ENCODE measurements at regions not wholly inside any gene's neighbourhood (a gene's known extent, or its start where the extent isn't known, plus 50 kb on each side); places are given as distances from the start of the nearest gene placed in this dataset.

DNA sequence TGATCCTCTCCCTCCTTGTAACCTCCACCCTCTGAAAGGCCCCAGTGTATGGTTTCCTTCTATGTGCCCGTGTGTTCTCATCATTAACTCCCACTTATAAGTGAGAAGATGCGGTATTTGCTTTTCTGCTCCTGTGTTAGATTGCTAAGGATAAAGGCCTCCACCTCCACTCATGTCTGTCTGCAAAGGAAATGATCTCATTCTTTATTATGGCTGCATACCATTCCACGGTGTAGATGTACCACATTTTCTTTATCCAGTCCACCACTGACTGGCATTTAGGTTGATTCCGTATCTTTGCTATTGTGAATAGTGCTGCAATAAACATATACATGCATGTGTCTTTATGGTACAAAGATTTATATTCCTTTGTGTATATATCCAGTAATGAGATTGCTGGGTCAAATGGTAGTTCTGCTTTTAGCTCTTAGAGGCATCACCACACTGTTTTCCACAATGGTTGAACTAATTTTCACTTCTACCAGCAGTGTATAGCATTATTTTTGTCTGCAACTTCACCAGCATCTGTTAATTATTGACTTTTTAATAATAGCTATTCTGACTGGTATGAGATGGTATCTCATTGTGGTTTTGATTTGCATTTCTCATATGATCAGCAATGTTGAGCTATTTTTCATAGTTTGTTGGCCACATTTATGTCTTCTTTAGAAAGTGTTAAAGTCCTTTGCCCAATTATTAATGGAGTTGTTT lies 1030.9 kb downstream of the FSTL5 start:
- Histone ChIP-seq H3F3A (ENCODE audit: insufficient read depth, low read length, poor library complexity, severe bottlenecking) (no peaks in the 10 kb centered on the region), H3K9ac (ENCODE audit: low read length) (no peak overlapping the region), H3K36me3 (ENCODE audit: insufficient read depth, low read length) (no peaks in the 10 kb centered on the region), H3K4me2 (ENCODE audit: low read length) (no peak overlapping the region), H3K27ac (ENCODE audit: low read length) (no peak overlapping the region), H2AFZ (ENCODE audit: low read depth, low read length) (no peak overlapping the region), H4K20me1 (ENCODE audit: insufficient read depth) (no peaks in the 10 kb centered on the region), H3K9me2 (ENCODE audit: insufficient read depth, low read length) (no peaks in the 10 kb centered on the region), H3K4me3 (ENCODE audit: low read length) (no peak overlapping the region), H3K27me3 (ENCODE audit: insufficient read depth, low read depth, low read length) (no peaks in the 10 kb centered on the region), H3K79me2 (replicated peaks; ENCODE audit: insufficient read depth, low read length) (no peaks in the 10 kb centered on the region), H3K9me3 (ENCODE audit: low read length) (peaks cover 4% of the 10 kb centered on the region)
- TF ChIP-seq, protein P1, sequence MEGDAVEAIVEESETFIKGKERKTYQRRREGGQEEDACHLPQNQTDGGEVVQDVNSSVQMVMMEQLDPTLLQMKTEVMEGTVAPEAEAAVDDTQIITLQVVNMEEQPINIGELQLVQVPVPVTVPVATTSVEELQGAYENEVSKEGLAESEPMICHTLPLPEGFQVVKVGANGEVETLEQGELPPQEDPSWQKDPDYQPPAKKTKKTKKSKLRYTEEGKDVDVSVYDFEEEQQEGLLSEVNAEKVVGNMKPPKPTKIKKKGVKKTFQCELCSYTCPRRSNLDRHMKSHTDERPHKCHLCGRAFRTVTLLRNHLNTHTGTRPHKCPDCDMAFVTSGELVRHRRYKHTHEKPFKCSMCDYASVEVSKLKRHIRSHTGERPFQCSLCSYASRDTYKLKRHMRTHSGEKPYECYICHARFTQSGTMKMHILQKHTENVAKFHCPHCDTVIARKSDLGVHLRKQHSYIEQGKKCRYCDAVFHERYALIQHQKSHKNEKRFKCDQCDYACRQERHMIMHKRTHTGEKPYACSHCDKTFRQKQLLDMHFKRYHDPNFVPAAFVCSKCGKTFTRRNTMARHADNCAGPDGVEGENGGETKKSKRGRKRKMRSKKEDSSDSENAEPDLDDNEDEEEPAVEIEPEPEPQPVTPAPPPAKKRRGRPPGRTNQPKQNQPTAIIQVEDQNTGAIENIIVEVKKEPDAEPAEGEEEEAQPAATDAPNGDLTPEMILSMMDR (IDR thresholded peaks at IDR 0.05; ENCODE audit: poor library complexity, severe bottlenecking), result no peak
- TF ChIP-seq RAD21 (conservative IDR thresholded peaks at IDR 0.05) (no peak), EP300 (conservative IDR thresholded peaks at IDR 0.05; ENCODE audit: poor library complexity, severe bottlenecking) (no peak), MXI1 (conservative IDR thresholded peaks at IDR 0.05; ENCODE audit: poor library complexity, severe bottlenecking) (no peak), POLR2AphosphoS5 (IDR thresholded peaks at IDR 0.05) (no peak), EZH2 (IDR thresholded peaks at IDR 0.05; ENCODE audit: borderline replicate concordance, insufficient read depth, low read length, poor library complexity, severe bottlenecking) (no peak), SMC3 (conservative IDR thresholded peaks at IDR 0.05; ENCODE audit: poor library complexity) (no peak), TAF1 (IDR thresholded peaks at IDR 0.05; ENCODE audit: low read depth) (no peak)
- TF ChIP-seq, protein P2, sequence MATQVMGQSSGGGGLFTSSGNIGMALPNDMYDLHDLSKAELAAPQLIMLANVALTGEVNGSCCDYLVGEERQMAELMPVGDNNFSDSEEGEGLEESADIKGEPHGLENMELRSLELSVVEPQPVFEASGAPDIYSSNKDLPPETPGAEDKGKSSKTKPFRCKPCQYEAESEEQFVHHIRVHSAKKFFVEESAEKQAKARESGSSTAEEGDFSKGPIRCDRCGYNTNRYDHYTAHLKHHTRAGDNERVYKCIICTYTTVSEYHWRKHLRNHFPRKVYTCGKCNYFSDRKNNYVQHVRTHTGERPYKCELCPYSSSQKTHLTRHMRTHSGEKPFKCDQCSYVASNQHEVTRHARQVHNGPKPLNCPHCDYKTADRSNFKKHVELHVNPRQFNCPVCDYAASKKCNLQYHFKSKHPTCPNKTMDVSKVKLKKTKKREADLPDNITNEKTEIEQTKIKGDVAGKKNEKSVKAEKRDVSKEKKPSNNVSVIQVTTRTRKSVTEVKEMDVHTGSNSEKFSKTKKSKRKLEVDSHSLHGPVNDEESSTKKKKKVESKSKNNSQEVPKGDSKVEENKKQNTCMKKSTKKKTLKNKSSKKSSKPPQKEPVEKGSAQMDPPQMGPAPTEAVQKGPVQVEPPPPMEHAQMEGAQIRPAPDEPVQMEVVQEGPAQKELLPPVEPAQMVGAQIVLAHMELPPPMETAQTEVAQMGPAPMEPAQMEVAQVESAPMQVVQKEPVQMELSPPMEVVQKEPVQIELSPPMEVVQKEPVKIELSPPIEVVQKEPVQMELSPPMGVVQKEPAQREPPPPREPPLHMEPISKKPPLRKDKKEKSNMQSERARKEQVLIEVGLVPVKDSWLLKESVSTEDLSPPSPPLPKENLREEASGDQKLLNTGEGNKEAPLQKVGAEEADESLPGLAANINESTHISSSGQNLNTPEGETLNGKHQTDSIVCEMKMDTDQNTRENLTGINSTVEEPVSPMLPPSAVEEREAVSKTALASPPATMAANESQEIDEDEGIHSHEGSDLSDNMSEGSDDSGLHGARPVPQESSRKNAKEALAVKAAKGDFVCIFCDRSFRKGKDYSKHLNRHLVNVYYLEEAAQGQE (IDR thresholded peaks at IDR 0.05; ENCODE audit: borderline replicate concordance), result no peak

DNA sequence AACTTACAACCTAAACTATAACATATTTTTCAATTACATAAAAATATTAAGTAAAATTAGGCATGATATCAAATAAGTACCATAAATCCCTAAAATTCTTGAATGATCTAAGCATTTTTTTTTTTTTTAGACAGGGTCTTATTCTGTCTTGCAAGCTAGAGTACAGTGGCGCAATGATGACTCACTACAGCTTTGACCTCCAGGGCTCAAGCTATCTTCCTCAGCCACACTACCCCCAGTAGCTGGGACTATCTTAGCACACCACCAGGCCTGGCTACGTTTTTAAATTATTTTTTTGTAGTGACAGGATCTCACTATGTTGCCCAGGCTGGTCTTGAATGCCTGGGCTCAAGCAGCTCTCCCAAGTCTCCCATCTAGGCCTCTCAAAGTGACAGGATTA lies 1042.3 kb downstream of the FSTL5 start:
- Histone ChIP-seq H3K27me3 (ENCODE audit: insufficient read depth, low read depth, low read length) (no peaks in the 10 kb centered on the region), H3K9ac (ENCODE audit: low read length) (no peak overlapping the region)
- TF ChIP-seq TAF1 (IDR thresholded peaks at IDR 0.05; ENCODE audit: low read depth) (no peak), EZH2 (IDR thresholded peaks at IDR 0.05; ENCODE audit: borderline replicate concordance, insufficient read depth, low read length, poor library complexity, severe bottlenecking) (no peak), SMC3 (conservative IDR thresholded peaks at IDR 0.05; ENCODE audit: poor library complexity) (no peak), POLR2AphosphoS5 (IDR thresholded peaks at IDR 0.05) (no peak)
- TF ChIP-seq, protein P1 (IDR thresholded peaks at IDR 0.05; ENCODE audit: poor library complexity, severe bottlenecking), result no peak
- TF ChIP-seq, protein P2 (IDR thresholded peaks at IDR 0.05; ENCODE audit: borderline replicate concordance), result no peak

More for the DNA sequence above, 1042.3 kb downstream of the FSTL5 start:
- H3F3A ChIP-seq (ENCODE audit: insufficient read depth, low read length, poor library complexity, severe bottlenecking), result no peaks in the 10 kb centered on the region
- no peak overlapping the region for H3K4me2 ChIP-seq (ENCODE audit: low read length)
- H3K9me2 ChIP-seq (ENCODE audit: insufficient read depth, low read length), result no peaks in the 10 kb centered on the region
- no peak overlapping the region for H3K27ac ChIP-seq (ENCODE audit: low read length)
- no peak overlapping the region for H3K4me3 ChIP-seq (ENCODE audit: low read length)
- H3K9me3 ChIP-seq (ENCODE audit: low read length), result no peaks in the 10 kb centered on the region
- H3K36me3 ChIP-seq (ENCODE audit: insufficient read depth, low read length), result no peaks in the 10 kb centered on the region
- H4K20me1 ChIP-seq (ENCODE audit: insufficient read depth), result no peaks in the 10 kb centered on the region
- H2AFZ ChIP-seq (ENCODE audit: low read depth, low read length), result no peak overlapping the region
- H3K79me2 ChIP-seq (replicated peaks; ENCODE audit: insufficient read depth, low read length), result no peaks in the 10 kb centered on the region

All from neural cell (in vitro differentiated cells).